CD4-positive, CD25-positive, alpha-beta regulatory T cell (primary cell): ENCODE measurements at regions not wholly inside any gene's neighbourhood (a gene's known extent, or its start where the extent isn't known, plus 50 kb on each side); places are given as distances from the start of the nearest gene placed in this dataset.
"Not testable (repeated sequence)": the region's sequence is repeated elsewhere in the genome, so short reads cannot be mapped to it uniquely, and the experiment has no call there.

Source experiments
- ATAC-seq, 2 donors: fragments of 150-1000 bp; cut with Tn5 transposase; one replicate each; pipeline ENCODE4 v1.10.0; 2021; ENCODE audit warnings: low read depth in 2 of 2, moderate number of reproducible peaks in 2 of 2, moderate library complexity in 1 of 2
- DNase-seq, 3 donors: peaks; one replicate each; pipeline versions ENCODE4 v3.0.0 to v3.0.0-alpha.2; 2012 to 2022; ENCODE audit warnings: mixed read lengths in 1 of 3
- H3K27ac ChIP-seq: one replicate; pipeline ENCODE4 v1.7.0; 2013; ENCODE audit warnings: mild to moderate bottlenecking, low read length; ENCODE audit not compliant: insufficient read depth, poor library complexity, severe bottlenecking
- H3K27me3 ChIP-seq: one replicate; pipeline ENCODE4 v1.7.0; 2013; ENCODE audit warnings: low read length; ENCODE audit not compliant: control insufficient read depth, insufficient read depth
- H3K36me3 ChIP-seq: one replicate; pipeline ENCODE4 v1.7.0; 2013; ENCODE audit warnings: mild to moderate bottlenecking, low read length, moderate library complexity; ENCODE audit not compliant: control insufficient read depth, insufficient read depth
- H3K4me1 ChIP-seq: 2 replicates; pipeline ENCODE4 v1.7.0; 2013; ENCODE audit warnings: mild to moderate bottlenecking, low read length; ENCODE audit not compliant: insufficient read depth, control insufficient read depth, poor library complexity, severe bottlenecking
- H3K4me3 ChIP-seq: one replicate; pipeline ENCODE4 v1.7.0; 2013; ENCODE audit warnings: low read depth, mild to moderate bottlenecking, low read length, moderate library complexity
- H3K9me3 ChIP-seq, 2 experiments: 1 replicate in 1 of 2; 2 replicates in 1 of 2; pipeline ENCODE4 v1.7.0; 2013; ENCODE audit warnings: low read length in 2 of 2, mild to moderate bottlenecking in 1 of 2, moderate library complexity in 1 of 2; ENCODE audit not compliant: control insufficient read depth in 2 of 2
- H3K27ac Mint-ChIP-seq, 3 donors: one replicate each; pipeline ENCODE4 v1.8.0; 2020 to 2022; ENCODE audit warnings: mild to moderate bottlenecking in 3 of 3, mixed read lengths in 3 of 3, moderate library complexity in 2 of 3
- H3K27me3 Mint-ChIP-seq: one replicate; pipeline ENCODE4 v1.8.0; 2022; ENCODE audit warnings: mild to moderate bottlenecking, mixed read lengths
- H3K36me3 Mint-ChIP-seq: one replicate; pipeline ENCODE4 v1.8.0; 2020; ENCODE audit warnings: mixed read lengths
- H3K4me1 Mint-ChIP-seq, 4 donors: one replicate each; pipeline ENCODE4 v1.8.0; 2020 to 2022; ENCODE audit warnings: mixed read lengths in 4 of 4, mild to moderate bottlenecking in 1 of 4
- H3K4me3 Mint-ChIP-seq, 4 donors: one replicate each; pipeline ENCODE4 v1.8.0; 2020 to 2022; ENCODE audit warnings: mild to moderate bottlenecking in 4 of 4, mixed read lengths in 4 of 4, moderate library complexity in 3 of 4
- H3K9me3 Mint-ChIP-seq, 7 donors: one replicate each; pipeline ENCODE4 v1.8.0; 2020 to 2022; ENCODE audit warnings: mixed read lengths in 7 of 7, mild to moderate bottlenecking in 3 of 7, moderate library complexity in 2 of 7

DNA sequence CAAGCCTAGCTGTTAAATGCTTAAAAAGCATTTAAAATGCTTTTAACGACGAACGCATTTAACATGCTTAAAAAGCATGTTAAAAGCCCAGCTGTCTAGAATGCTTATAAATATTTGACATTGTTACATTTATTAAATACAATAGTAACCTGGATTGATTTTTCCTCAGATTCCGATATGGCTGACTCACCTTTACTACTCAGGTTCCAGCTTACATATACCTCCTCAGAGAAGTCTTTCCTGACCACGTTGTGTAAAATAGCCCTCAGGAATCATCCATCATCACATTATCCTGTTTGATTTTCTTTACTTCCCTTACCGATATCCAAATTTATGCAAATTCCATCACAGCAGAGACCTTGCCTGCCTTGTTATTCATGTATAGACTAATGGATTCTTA is 51.4 kb downstream of the SLC41A2 start:
- no peak overlapping the region for H3K4me3 Mint-ChIP-seq
- Histone ChIP-seq H3K9me3 (no peaks in the 10 kb centered on the region), H3K36me3 (no peaks in the 10 kb centered on the region), H3K4me1 (no peaks in the 10 kb centered on the region), H3K4me3 (no peak overlapping the region), H3K27me3 (no peaks in the 10 kb centered on the region), H3K27ac (no peak overlapping the region)
- H3K27ac Mint-ChIP-seq, result no peak overlapping the region
- no peak for ATAC-seq
- DNase-seq, result no peak
- H3K36me3 Mint-ChIP-seq, result no peaks in the 10 kb centered on the region
- H3K4me1 Mint-ChIP-seq, result no peaks in the 10 kb centered on the region
- no peaks in the 10 kb centered on the region for H3K27me3 Mint-ChIP-seq
- no peaks in the 10 kb centered on the region for H3K9me3 Mint-ChIP-seq

- H3K4me1 ChIP-seq, H3K4me1 Mint-ChIP-seq, H3K27me3 ChIP-seq, H3K36me3 ChIP-seq, H3K27ac ChIP-seq, H3K9me3 Mint-ChIP-seq, DNase-seq, ATAC-seq, H3K36me3 Mint-ChIP-seq, H3K9me3 ChIP-seq, H3K27ac Mint-ChIP-seq, H3K4me3 Mint-ChIP-seq, H3K27me3 Mint-ChIP-seq, H3K4me3 ChIP-seq: not testable (repeated sequence)
Observed at GRCh38 chr12:104905446-104905845, 52.6 kb downstream of the SLC41A2 start.

GRCh38 chr12:104903648-104904423 is 54.3 kb downstream of the SLC41A2 start:
- DNase-seq (no peak), ATAC-seq (no peak)
- no peaks in the 10 kb centered on the region for H3K9me3 ChIP-seq
- Mint-ChIP-seq H3K36me3 (no peaks in the 10 kb centered on the region), H3K27me3 (no peaks in the 10 kb centered on the region), H3K4me1 (no peaks in the 10 kb centered on the region), H3K4me3 (no peak overlapping the region), H3K27ac (peak overlapping the region in 1 of 3 donors; percentile 74), H3K9me3 (peaks cover 0 to 12% (median 0%) of the 10 kb centered on the region in 7 donors)
- no peak overlapping the region for H3K4me3 ChIP-seq
- H3K36me3 ChIP-seq, result no peaks in the 10 kb centered on the region
- no peak overlapping the region for H3K27ac ChIP-seq
- no peaks in the 10 kb centered on the region for H3K27me3 ChIP-seq
- no peaks in the 10 kb centered on the region for H3K4me1 ChIP-seq

DNA sequence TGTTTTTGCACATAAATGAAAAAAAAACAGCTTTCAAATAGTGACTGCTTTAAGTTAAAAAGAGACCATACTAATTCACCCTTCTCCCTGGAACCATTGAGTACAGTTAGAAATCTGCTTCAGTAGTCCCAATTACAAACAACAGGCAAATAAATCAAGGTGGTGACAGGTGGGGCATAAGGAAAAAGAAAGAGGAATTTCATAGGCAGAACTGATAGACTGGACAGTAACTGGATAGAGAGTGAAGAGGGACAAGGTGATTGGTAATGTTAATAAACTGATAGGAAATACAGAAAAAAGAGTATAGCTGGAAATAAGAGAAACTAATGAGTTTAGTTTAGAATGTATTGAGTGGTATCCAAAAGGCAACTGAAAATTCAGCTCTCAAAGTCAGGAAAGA is 56.0 kb downstream of the SLC41A2 start:
- no peak overlapping the region for H3K27ac ChIP-seq
- H3K36me3 Mint-ChIP-seq, result no peaks in the 10 kb centered on the region
- no peak overlapping the region for H3K4me3 Mint-ChIP-seq
- H3K4me1 ChIP-seq, result no peaks in the 10 kb centered on the region
- H3K9me3 ChIP-seq, result no peaks in the 10 kb centered on the region
- no peak for ATAC-seq
- H3K36me3 ChIP-seq, result no peaks in the 10 kb centered on the region
- no peaks in the 10 kb centered on the region for H3K27me3 ChIP-seq
- H3K4me3 ChIP-seq, result no peak overlapping the region
- H3K27me3 Mint-ChIP-seq, result no peaks in the 10 kb centered on the region
- DNase-seq, result no peak
- H3K27ac Mint-ChIP-seq, result no peak overlapping the region
- no peaks in the 10 kb centered on the region for H3K4me1 Mint-ChIP-seq
- H3K9me3 Mint-ChIP-seq, result peaks cover 0 to 16% (median 0%) of the 10 kb centered on the region in 7 donors

DNA sequence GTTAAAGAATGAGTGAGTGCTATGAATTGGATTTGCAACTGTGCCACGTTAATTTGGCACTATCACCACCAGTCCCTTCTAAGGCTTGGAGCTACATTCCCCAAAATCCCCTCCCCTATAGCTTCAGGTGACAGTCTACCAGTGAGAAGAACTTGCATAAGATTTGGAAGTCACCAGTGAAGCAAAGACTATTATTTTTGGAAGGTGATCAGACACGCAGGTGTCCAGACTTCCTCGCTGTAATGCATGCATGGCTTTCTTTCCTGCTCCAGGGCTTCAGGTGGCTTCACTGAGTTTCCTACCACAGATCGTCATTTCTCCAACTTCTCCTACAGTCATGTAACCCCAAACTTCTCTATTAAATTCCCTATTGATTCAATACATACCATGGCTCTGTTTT is 61.4 kb downstream of the SLC41A2 start:
- Histone ChIP-seq H3K27me3 (no peaks in the 10 kb centered on the region), H3K9me3 (no peaks in the 10 kb centered on the region), H3K36me3 (no peaks in the 10 kb centered on the region), H3K4me3 (no peak overlapping the region), H3K4me1 (no peaks in the 10 kb centered on the region), H3K27ac (no peak overlapping the region)
- no peak overlapping the region for H3K4me3 Mint-ChIP-seq
- no peaks in the 10 kb centered on the region for H3K27me3 Mint-ChIP-seq
- no peaks in the 10 kb centered on the region for H3K4me1 Mint-ChIP-seq
- peaks cover 0 to 16% (median 2%) of the 10 kb centered on the region in 7 donors for H3K9me3 Mint-ChIP-seq
- DNase-seq, result no peak
- H3K36me3 Mint-ChIP-seq, result no peaks in the 10 kb centered on the region
- no peak overlapping the region for H3K27ac Mint-ChIP-seq
- ATAC-seq, result no peak

DNA sequence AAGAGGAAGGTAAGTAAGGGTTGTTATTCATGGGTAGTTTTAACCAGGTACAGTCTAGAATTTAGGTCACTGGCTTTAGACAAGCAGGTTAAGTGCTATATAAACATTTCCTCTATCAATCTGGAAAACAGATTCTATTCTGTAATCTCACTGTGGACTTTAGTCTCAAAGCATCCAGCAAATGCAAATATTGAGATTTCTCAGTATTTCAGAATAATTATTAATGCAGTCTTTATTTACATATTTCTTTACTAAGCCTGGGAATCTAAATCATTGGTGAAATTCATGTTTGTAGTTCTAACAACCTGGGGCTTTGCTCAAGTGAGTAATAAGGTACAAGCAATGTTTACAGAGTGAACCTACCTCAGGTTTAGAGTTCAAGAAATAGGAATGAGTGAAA is 61.9 kb downstream of the SLC41A2 start:
- DNase-seq (no peak), ATAC-seq (no peak)
- Histone ChIP-seq H3K4me1 (no peaks in the 10 kb centered on the region), H3K4me3 (no peak overlapping the region), H3K27me3 (no peaks in the 10 kb centered on the region), H3K27ac (no peak overlapping the region), H3K9me3 (no peaks in the 10 kb centered on the region), H3K36me3 (no peaks in the 10 kb centered on the region)
- H3K4me3 Mint-ChIP-seq, result no peak overlapping the region
- peaks cover 0 to 16% (median 2%) of the 10 kb centered on the region in 7 donors for H3K9me3 Mint-ChIP-seq
- H3K36me3 Mint-ChIP-seq, result no peaks in the 10 kb centered on the region
- no peaks in the 10 kb centered on the region for H3K27me3 Mint-ChIP-seq
- no peak overlapping the region for H3K27ac Mint-ChIP-seq
- H3K4me1 Mint-ChIP-seq, result no peaks in the 10 kb centered on the region

DNA sequence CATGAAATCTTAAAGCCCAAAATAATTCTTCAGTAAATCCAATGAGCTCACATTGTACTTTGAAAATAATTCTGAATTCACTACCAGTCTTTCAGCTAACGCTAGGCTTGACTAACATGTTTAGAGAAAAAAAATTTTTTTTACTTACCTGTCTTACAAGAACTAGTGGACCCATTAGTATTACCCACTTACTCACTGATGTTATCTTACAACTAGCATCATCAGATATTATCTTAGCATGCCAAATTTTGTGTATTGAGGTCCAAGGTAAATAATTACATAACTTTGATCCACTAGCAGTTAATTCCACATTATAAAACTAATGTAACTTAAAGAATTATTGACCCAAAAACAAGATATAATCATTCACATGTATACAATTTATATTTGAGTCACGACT is 62.7 kb downstream of the SLC41A2 start:
- Histone ChIP-seq H3K27me3 (no peaks in the 10 kb centered on the region), H3K27ac (no peak overlapping the region), H3K36me3 (no peaks in the 10 kb centered on the region), H3K9me3 (no peaks in the 10 kb centered on the region), H3K4me3 (no peak overlapping the region), H3K4me1 (no peaks in the 10 kb centered on the region)
- Mint-ChIP-seq H3K9me3 (peaks cover 0 to 16% (median 2%) of the 10 kb centered on the region in 7 donors), H3K4me1 (peaks cover 0 to 5% (median 0%) of the 10 kb centered on the region in 4 donors), H3K27me3 (no peaks in the 10 kb centered on the region), H3K36me3 (no peaks in the 10 kb centered on the region), H3K27ac (no peak overlapping the region), H3K4me3 (no peak overlapping the region)
- ATAC-seq (no peak), DNase-seq (no peak)

- DNase-seq, result peak in 1 of 3 donors; percentile 13
- ATAC-seq, result no peak
- no peaks in the 10 kb centered on the region for H3K36me3 ChIP-seq
- H3K27ac ChIP-seq, result no peak overlapping the region
- no peaks in the 10 kb centered on the region for H3K27me3 Mint-ChIP-seq
- H3K9me3 ChIP-seq, result no peaks in the 10 kb centered on the region
- peaks cover 0 to 3% (median 0%) of the 10 kb centered on the region in 7 donors for H3K9me3 Mint-ChIP-seq
- H3K4me3 ChIP-seq, result no peak overlapping the region
- H3K4me1 Mint-ChIP-seq, result peaks cover 0 to 5% (median 0%) of the 10 kb centered on the region in 4 donors
- H3K27ac Mint-ChIP-seq, result peak overlapping the region in 1 of 3 donors; percentile 19
- no peak overlapping the region for H3K4me3 Mint-ChIP-seq
- no peaks in the 10 kb centered on the region for H3K36me3 Mint-ChIP-seq
- no peaks in the 10 kb centered on the region for H3K4me1 ChIP-seq
- no peaks in the 10 kb centered on the region for H3K27me3 ChIP-seq
Observed at GRCh38 chr12:104890476-104891096, 67.5 kb downstream of the SLC41A2 start.
